ENCODE measurements at regions not wholly inside any gene's neighbourhood (a gene's known extent, or its start where the extent isn't known, plus 50 kb on each side); places are given as distances from the start of the nearest gene placed in this dataset.

DNA sequence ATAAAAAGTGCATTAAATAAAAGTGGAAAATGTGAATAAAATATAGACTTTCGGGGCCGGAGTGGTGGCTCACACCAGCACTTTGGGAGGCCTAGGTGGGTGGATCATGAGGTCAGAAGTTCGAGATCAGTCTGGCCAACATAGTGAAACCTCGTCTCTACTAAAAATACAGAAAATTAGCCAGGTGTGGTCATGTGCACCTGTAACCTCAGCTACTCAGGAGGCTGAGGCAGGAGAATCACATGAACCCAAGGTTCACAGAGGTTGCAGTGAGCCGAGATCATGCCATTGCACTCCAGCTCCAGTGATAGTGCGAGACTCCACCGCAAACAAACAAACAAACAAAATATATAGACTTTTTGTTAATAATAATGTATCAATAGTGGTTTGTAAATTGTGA is 293.6 kb upstream of the TRAM1L1 start:
- ChIA-PET CTCF (no interaction called here), POLR2A (no interaction called here)
- TF ChIP-seq, protein P1, sequence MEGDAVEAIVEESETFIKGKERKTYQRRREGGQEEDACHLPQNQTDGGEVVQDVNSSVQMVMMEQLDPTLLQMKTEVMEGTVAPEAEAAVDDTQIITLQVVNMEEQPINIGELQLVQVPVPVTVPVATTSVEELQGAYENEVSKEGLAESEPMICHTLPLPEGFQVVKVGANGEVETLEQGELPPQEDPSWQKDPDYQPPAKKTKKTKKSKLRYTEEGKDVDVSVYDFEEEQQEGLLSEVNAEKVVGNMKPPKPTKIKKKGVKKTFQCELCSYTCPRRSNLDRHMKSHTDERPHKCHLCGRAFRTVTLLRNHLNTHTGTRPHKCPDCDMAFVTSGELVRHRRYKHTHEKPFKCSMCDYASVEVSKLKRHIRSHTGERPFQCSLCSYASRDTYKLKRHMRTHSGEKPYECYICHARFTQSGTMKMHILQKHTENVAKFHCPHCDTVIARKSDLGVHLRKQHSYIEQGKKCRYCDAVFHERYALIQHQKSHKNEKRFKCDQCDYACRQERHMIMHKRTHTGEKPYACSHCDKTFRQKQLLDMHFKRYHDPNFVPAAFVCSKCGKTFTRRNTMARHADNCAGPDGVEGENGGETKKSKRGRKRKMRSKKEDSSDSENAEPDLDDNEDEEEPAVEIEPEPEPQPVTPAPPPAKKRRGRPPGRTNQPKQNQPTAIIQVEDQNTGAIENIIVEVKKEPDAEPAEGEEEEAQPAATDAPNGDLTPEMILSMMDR (IDR thresholded peaks at IDR 0.05; ENCODE audit: control extremely low read depth, extremely low read depth, low read depth, missing control alignments) = no peak
- DNase-seq (ENCODE audit: extremely low spot score) = no peak

DNA sequence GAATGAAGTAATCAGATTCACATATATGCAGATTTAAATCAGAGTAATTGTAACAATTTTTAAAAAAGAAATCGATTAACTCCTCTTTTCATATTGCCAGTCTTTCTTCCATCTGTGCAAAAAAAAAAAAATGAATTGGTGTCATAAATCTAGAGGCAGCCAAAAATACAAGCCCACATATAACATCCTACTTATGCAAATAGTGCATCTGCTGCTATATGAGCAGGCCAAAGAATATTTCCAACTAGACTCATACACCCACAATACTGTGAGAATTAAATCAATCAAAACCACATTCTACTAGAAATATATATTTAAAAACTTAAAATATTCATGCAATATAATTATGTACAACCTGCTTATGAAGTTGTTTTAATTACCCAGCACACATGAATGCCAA is 298.1 kb upstream of the TRAM1L1 start:
- POLR2A ChIA-PET = no interaction called here
- DNase-seq (ENCODE audit: extremely low spot score) = no peak
- CTCF ChIA-PET = no interaction called here
- TF ChIP-seq, protein P1 (IDR thresholded peaks at IDR 0.05; ENCODE audit: control extremely low read depth, extremely low read depth, low read depth, missing control alignments) = no peak

DNA sequence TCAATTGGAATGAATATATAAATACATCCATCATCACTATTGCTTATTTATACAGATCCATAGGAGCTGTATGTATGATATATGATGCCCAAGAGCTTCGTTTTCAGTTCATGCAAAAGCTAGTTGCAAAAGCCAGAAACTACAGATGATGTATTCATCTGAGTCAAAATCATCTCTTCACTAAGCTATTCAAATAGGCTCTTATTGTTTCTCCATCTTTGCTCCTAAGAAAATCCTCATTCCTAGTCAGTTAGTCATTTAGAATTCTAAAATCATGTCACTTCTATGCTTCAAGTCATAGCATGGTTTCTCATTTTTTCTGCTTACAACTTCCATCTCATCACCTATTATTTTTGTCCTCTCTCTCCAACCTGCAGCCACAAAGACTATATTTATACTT is 300.1 kb upstream of the TRAM1L1 start:
- CTCF ChIA-PET = no interaction called here

DNA sequence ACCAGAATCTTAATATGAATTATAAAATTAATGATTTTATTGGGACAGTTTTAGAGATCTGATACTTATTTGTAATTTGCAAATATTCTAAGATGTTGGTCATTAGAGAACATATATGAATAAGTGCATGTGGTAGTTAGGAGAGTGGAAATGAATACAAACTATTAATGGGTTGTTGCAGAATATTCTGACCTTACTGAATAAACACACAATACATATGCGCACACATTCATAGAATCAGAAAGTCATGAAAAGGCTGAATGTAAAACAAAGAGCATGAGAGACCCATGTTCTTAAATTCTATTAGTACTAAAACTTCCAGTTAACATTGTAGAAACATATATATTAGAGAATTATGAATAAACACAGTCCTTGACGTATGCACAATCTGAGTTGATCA is 301.7 kb upstream of the TRAM1L1 start:
- no peak for DNase-seq (ENCODE audit: extremely low spot score)
- CTCF ChIA-PET = no interaction called here
- POLR2A ChIA-PET = no interaction called here
- TF ChIP-seq, protein P1 (IDR thresholded peaks at IDR 0.05; ENCODE audit: control extremely low read depth, extremely low read depth, low read depth, missing control alignments) = no peak

More for the DNA sequence above, 300.1 kb upstream of the TRAM1L1 start:
- no peak for DNase-seq (ENCODE audit: extremely low spot score)
- TF ChIP-seq, protein P1 (IDR thresholded peaks at IDR 0.05; ENCODE audit: control extremely low read depth, extremely low read depth, low read depth, missing control alignments) = no peak
- POLR2A ChIA-PET = no interaction called here

DNA sequence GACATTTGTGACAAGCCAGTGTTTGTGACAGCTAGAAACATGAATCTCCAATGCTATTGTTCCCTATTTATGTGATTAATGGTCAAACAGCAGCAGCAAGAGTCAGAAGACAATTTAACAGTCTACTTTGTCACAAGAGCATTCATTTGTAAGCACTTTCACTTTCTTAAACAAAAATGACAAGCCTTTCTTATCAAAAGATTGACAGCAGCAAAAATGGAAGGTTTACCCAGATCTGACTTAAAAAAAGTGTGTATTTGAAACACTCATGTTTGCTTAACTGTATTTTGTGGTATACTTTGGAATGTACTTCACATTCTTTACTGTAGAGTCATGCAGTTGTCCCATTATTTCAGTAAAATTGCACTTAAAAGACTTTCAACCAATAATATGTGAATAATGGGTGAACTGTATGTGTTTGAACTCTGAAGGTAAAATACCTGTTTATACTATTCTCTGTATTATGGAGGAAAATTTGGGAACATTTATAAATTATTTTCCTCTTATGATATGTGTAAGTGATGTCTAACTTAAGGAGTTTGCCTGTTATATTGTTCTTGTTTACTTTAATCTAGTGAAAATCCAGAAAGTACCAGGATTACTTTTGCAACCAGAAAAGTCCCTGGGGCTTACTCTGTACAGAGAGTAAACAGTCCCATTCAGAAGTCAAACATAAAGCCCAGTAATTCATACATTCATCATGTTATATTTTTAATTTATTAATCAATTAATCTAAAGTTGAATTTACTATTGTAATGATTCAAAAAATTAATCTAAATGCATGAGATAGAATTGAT is 314.9 kb upstream of the TRAM1L1 start:
- no peak for DNase-seq (ENCODE audit: extremely low spot score)
- TF ChIP-seq, protein P1 (IDR thresholded peaks at IDR 0.05; ENCODE audit: control extremely low read depth, extremely low read depth, low read depth, missing control alignments) = no peak
- POLR2A ChIA-PET = no interaction called here
- CTCF ChIA-PET = no interaction called here

DNA sequence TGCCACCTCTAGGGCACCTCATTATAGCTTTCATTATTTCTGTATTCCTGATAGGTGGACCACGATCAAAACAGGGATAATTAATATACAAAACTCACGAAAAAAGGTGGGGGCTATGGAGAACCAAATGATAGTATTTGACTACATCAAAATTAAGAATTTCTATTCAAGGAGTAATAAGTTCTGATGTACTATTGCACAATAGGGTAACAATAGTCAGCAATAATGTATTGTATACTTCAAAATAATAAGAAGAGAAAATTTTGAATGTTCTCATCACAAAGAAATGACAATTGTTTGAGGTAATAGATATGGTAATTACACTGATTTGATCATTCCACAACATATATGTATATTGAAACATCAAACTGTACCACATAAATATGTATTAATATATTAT is 327.3 kb upstream of the TRAM1L1 start:
- ChIA-PET POLR2A (no interaction called here), CTCF (interaction anchor here (0.7 kb wide), 1 partner anchor 23 kb away, joined by 3 read pairs; no protein-coding TSS in a partner anchor)
- DNase-seq (ENCODE audit: extremely low spot score) = no peak
- TF ChIP-seq, protein P1 (IDR thresholded peaks at IDR 0.05; ENCODE audit: control extremely low read depth, extremely low read depth, low read depth, missing control alignments) = no peak

Measured in GM10248 (cell line).